Heart left ventricle (tissue), 13 donors: ENCODE measurements at regions not wholly inside any gene's neighbourhood (a gene's known extent, or its start where the extent isn't known, plus 50 kb on each side); places are given as distances from the start of the nearest gene placed in this dataset.
"Not testable (repeated sequence)": the region's sequence is repeated elsewhere in the genome, so short reads cannot be mapped to it uniquely, and the experiment has no call there.

Source experiments
- CTCF ChIP-seq, 12 donors: fragments of 200-600 bp; sonication (generic) in 4 of 12; IDR thresholded peaks; one replicate each; pipeline versions ENCODE4 v1.5.0 to v1.8.0; 2018 to 2022; ENCODE audit warnings: antibody characterized with exemption in 12 of 12, mild to moderate bottlenecking in 5 of 12
- POLR2A ChIP-seq, 2 donors: fragments of 450-650 bp; IDR thresholded peaks; one replicate each; pipeline ENCODE4 v1.6.1; 2017; ENCODE audit warnings: antibody characterized with exemption in 2 of 2, mild to moderate bottlenecking in 2 of 2, moderate library complexity in 2 of 2
- donor health status: ischemic (EF 13 %, LVEDD 7.1; RV severe dilation, severe dysfunction).
- donor health status: DM: no; HTN: yes; CAD: no.
- donor health status: DM: no; HTN: no; CAD: no.
- donor health status: ischemic (EF 25% LVEDD 6.9; RV normal size, moderate dysfunction).
- donor health status: ischemic (EF 25% LVEDD 5.7; RV mildly dilated, moderate dysfunction).
- donor health status: ischemic (EF 35%, LVEDD 5.7; RV mildly dilated, moderate dysfunction).
- donor health status: nonischemic (EF 11% LVEDD 7.7; RV severe dilation, severe dysfunction).
- donor health status: DM: yes; HTN: yes; CAD: no.
- donor health status: PGD.
- donor health status: ischemic (EF 29% LVEDD 5.4; RV normal size, mild dysfunction).
- donor health status: nonischemic (EF 23%, LVEDD 6.1; RV moderate dilation, normal function).

- not testable (repeated sequence) for TF ChIP-seq CTCF, POLR2A (IDR thresholded peaks at IDR 0.05)
These were observed 155.2 kb upstream of the AFDN start for GRCh38 chr6:167671379-167671976.
